GM21526 (cell line): ENCODE measurements at regions not wholly inside any gene's neighbourhood (a gene's known extent, or its start where the extent isn't known, plus 50 kb on each side); places are given as distances from the start of the nearest gene placed in this dataset.
"Not testable (repeated sequence)": the region's sequence is repeated elsewhere in the genome, so short reads cannot be mapped to it uniquely, and the experiment has no call there.

Experiments
- ATAC-seq: cut with Tn5 transposase; IDR thresholded peaks from one replicate; pipeline ENCODE4 v1.9.1; 2021; ENCODE audit warnings: moderate library complexity; ENCODE audit not compliant: unreplicated experiment, low FRiP score

DNA sequence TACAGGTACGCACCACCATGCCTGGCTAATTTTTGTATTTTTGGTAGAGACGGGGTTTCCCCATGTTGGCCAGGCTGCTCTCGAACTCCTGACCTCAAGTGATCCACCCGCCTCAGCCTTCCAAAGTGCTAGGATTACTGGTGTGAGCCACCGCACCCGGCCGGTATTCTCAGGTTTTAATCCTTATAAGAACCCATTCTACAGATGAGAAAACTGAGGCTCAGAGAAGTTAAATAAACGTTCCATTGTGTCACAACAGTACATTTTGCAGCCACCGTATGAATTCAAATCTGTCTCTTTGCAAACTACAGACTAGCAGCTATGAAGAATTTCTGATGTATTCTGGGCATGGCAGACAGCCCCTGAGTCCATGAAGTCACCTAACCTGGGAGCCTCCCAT lies 60.9 kb upstream of the LAPTM4A start:
- not testable (repeated sequence) for ATAC-seq

DNA sequence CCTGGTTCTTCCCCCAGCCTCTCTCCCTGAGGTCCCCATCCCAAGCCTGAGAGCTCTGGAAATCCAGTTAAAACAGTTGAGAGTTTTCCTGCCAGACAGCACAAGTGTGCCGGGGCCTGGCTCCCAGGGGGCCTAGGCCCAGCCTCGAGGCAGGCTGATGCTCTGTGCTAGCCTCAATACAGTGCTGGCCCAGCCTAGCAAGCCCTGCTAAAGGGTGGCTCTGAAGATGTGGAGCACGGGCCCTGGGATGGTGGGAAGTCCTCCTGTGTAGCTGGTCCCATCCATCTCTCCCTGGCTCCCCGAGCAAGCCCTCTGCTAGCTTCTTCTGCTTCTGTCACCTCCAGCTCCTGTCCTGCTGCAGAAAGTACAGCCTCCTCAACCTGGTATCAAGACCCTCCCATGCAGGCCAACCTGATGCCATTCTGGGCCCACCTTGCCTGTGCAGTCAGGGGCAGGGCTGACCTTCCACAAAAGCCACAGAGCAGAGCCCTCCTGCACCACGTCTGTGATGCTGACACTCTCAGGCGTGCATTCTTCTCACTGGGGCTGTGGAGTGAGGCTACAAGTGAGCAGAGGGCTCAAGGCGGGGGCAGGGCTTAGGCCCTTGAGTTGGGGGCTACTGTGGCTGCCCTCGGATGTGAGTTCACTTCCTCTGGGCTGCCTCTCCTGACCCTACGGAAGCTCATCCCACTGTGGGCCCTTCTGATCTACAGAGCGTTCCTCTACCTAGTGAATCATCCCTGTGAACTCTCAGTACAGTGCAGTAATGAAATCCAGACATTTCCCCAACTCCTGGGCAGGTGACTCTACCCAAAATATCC lies 60.1 kb upstream of the LAPTM4A start:
- ATAC-seq, result no peak

DNA sequence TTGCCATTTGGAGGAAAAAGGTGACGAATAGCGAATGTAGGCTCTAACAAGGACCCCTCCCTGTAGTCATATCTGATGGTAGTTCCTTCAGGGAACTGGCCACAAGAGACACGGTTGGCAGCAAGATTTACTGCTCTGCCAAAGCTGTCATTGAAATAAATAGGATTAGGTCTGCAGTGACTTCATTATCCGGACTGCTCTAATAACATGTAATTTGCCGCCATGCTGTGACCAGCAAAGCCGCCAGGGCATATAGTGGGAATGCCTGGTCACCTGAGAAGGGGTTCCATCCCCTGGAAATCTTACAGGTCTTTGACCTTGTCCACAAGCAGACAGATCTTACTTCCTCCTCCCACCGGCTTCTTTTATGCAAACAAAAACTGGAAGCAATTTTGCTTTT lies 59.4 kb upstream of the LAPTM4A start:
- ATAC-seq, result no peak

DNA sequence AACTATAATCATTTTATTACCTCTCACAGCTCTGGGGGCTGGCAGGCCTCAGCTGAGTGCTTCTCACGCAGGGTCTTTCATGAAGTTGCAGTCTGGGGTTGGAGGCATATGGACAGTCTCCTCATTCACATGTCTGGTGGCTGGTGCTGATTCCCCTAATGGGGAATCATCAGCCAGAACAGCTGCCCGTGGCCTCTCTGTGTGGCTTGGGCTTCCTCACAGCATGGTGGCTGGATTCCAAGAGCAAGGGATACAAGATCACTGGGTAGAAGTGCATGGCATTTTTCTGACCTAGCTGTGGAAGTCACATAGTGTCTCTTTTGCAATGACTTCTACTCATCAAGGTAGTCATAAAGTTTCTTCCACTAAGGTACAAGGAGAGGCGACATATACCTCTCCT lies 59.0 kb upstream of the LAPTM4A start:
- ATAC-seq, result no peak

DNA sequence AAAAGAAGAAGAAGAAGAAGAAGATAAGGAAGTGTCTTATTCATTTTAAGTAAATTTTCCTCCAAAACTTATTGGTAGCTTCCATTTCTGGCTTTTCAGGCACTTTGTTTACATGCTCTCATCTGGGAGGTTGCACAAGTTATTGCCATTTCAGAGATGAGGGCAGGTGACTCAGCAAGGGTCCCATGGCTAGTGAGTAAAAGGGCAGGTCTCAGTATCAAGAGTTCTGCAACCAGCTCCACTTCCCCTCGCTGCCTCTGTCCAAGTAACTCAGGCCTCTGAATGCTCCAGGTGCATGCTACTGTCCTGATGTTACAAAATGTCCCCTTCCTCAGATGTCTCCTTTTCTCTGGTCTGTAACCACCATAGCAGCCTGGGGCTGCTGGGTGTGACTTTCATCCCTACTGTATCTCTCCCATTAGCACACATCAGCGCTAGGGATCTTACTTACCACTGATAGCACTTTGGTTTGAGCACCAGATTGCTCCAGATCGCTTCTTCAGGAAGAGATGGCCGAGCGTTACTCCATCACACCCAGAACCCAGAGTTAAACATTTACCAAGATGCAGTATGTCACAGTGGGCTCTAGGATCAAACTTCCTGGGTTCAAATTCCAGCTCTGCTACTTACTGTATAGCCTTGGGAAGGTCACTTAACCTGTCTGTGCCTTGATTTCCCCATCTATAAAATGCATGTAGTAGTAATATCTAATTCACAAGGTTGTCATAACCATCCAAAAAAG lies 57.4 kb upstream of the LAPTM4A start:
- no peak for ATAC-seq

DNA sequence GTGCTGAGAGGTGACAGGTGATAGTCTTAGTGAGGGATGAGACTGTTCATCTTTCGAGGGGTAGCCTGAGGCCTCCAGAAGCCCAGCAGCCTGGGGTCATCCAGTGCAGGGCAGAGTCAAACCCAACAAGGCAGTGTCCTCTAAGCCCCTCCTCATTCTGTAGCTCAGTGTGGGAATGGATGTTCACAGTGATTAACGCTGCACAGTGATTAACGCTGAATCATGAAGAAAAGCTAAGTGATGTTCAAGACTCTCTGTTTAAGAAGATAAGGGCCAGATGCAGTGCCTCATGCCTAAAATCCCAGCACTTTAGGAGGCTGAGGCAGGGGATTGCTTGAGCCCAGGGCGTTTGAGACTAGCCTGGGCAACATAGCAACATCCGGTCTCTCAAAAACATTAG lies 56.3 kb upstream of the LAPTM4A start:
- ATAC-seq, result no peak

DNA sequence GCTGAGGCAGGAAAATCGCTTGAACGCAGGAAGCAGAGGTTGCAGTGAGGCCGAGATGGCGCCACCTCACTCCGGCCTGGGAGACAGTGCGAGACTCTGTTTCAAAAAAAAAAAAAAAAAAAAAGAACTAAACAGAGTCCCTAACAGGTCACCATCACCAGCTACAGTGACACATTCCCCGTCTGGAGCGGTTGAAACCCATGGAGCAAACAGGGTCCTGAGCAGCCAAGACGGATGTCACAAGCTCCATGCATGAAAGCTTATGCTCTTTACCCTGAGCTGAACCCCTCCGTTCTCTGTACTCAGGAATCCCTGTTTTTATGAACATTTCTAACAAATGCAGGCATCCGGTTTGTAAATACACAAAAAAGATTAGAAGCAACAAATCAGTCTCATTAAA lies 55.9 kb upstream of the LAPTM4A start:
- ATAC-seq, result no peak

DNA sequence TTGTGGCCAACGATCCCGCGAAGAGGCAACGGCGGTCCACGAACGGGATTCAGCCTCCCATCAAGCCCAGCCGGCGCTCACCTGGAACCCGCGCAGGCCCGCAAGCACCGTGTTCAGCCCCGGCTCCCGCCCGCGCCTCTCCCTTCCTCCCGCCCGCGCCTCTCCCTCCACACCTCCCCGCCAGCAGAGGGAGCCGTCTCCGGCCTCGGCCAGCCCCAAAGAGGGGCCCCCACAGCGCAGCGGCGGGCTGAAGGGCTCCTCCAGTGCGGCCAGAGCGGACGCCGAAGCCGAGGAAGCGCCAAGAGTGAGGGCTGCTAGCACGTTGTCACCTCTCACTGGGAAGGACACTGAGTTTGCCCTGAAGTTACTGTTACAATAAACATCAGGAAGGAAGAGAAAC lies 55.3 kb upstream of the LAPTM4A start:
- ATAC-seq, result no peak

DNA sequence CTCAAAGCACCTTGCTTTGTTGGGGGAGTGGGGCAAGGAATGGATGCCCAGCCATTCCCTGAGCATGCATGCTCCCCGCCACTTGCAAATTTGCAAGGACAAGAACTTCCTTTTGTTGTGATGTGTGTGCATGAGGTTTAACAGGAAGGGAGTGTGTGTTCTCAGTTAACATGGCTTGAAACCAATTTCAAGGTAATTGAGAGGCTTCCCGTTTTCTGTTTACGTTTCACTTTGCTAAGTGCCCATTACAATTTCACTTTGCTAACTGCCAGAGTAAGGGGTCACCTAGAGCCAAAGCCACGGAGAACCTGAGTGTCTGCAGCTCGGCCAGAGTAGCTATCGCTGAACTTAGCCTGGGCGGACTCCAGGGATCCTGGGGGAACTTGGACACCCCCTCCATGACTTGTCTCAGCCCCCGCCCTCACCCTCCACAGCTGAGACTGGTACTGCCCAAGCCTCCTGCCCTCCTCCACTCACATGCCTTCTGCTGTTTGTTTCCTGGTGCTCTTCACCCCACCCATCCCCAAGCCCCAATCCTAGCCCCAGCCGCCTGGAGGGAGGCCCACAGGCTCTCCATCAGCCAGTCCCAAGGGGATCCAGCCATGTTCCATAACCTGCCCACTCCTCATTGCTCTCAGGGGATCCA lies 53.6 kb upstream of the LAPTM4A start:
- ATAC-seq, result no peak

DNA sequence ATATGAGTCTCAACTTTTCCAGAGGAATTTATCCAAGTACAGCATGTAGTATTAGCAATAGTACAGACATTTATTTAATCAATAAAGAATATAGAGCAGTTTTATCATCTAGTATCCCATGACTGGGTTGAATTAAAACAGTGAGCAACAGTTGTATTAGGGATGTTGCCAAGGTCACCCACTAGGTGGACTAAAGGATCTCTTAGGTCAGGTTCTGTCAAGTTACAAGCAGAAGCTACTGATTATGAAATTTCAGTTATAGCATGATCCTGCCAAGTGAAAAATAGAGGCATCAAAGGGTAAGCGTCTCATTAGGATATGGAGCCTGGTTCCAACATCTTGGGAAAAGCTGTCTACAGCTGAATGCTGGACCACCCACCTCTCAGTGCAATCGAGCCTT lies 52.1 kb upstream of the LAPTM4A start:
- ATAC-seq, result no peak
